Adrenal gland (tissue), 9 donors: ENCODE measurements at regions not wholly inside any gene's neighbourhood (a gene's known extent, or its start where the extent isn't known, plus 50 kb on each side); places are given as distances from the start of the nearest gene placed in this dataset.

Experiments
- DNase-seq, 7 donors: peaks; one replicate each; pipeline ENCODE4 v3.0.0-alpha.2; 2019 to 2020
- H3K27ac ChIP-seq, 5 donors: fragments of 200-600 bp; sonication (generic) in 4 of 5; 1 replicate in 3 of 5; 2 replicates in 2 of 5; pipeline versions ENCODE4 v1.5.1 to v1.8.0; 2016 to 2020; ENCODE audit warnings: mild to moderate bottlenecking in 1 of 5
- H3K27me3 ChIP-seq: fragments of 200-600 bp; 2 replicates; pipeline ENCODE4 v1.8.0; 2021
- H3K36me3 ChIP-seq, 2 donors: fragments of 200-600 bp; replicated peaks in 1 of 2; 1 replicate in 1 of 2; 2 replicates in 1 of 2; pipeline versions ENCODE4 v1.5.1 to v1.8.0; 2018 to 2022
- H3K4me1 ChIP-seq, 2 donors: fragments of 200-600 bp; replicated peaks in 1 of 2; 1 replicate in 1 of 2; 2 replicates in 1 of 2; pipeline versions ENCODE4 v1.5.1 to v1.8.0; 2018 to 2021
- H3K4me3 ChIP-seq, 4 donors: fragments of 200-600 bp; sonication (generic) in 3 of 4; one replicate each; pipeline ENCODE4 v1.5.1; 2016 to 2018
- H3K9me3 ChIP-seq, 3 donors: fragments of 200-600 bp; sonication (generic) in 1 of 3; replicated peaks in 1 of 3; 1 replicate in 2 of 3; 2 replicates in 1 of 3; pipeline versions ENCODE4 v1.5.1 to v1.8.0; 2016 to 2021
- CTCF ChIP-seq, 6 experiments: fragments of 450-650 bp in 4 of 6; fragments of 200-600 bp in 2 of 6; sonication (generic) in 1 of 6; IDR thresholded peaks; 1 replicate in 5 of 6; 2 replicates in 1 of 6; pipeline versions ENCODE4 v1.5.1 to v1.8.0; 2016 to 2021; ENCODE audit warnings: antibody characterized with exemption in 6 of 6, mild to moderate bottlenecking in 2 of 6, moderate library complexity in 1 of 6
- POLR2A ChIP-seq, 2 donors: fragments of 450-650 bp; IDR thresholded peaks; one replicate each; pipeline ENCODE4 v1.6.1; 2017; ENCODE audit warnings: antibody characterized with exemption in 2 of 2, mild to moderate bottlenecking in 2 of 2, moderate library complexity in 1 of 2
- WGBS, 4 donors: extraction: QIAGEN DNeasy Blood & Tissue Kit in 2 of 4; methylation state at CpG; one replicate each; pipeline versions ENCODE4 v1.1.5 to v1.1.7; 2013 to 2017; 5-methylcytosine and 5-hydroxymethylcytosine counted together
- intact Hi-C, 2 donors: fragments of 100-400 bp; cut with DNase I; formaldehyde crosslinking; loops; one replicate each; pipeline versions ENCODE4 v1.14.1 to v1.15.0; 2022 to 2023
- donor health status: healthy with polysubstance abuse.
- donor health status: Bipolar disorder and iron deficiency.
- donor health status: DM: yes; HTN: yes; CAD: no.
- donor health status: DM: no; HTN: no; CAD: no.
- donor health status: DM: no; HTN: no; CAD: no.

- no peak overlapping the region for H3K27ac ChIP-seq
- no peak for DNase-seq
- 29 to 54% (median 40%) methylated on average over 2 of the region's 2 CpGs for WGBS, 4 donors
- H3K4me1 ChIP-seq, result no peaks in the 10 kb centered on the region
- H3K4me3 ChIP-seq, result no peak overlapping the region
- H3K9me3 ChIP-seq, result no peaks in the 10 kb centered on the region
- H3K27me3 ChIP-seq, result no peaks in the 10 kb centered on the region
- intact Hi-C loops, result no loop called here
- TF ChIP-seq POLR2A (IDR thresholded peaks at IDR 0.05) (no peak), CTCF (IDR thresholded peaks at IDR 0.05) (no peak)
- H3K36me3 ChIP-seq, result no peaks in the 10 kb centered on the region
Observed at GRCh38 chr13:91086936-91087716, 260.4 kb upstream of the MIR17HG start.

- Histone ChIP-seq H3K4me1 (no peaks in the 10 kb centered on the region), H3K4me3 (no peak overlapping the region), H3K36me3 (no peaks in the 10 kb centered on the region), H3K27me3 (no peaks in the 10 kb centered on the region), H3K9me3 (no peaks in the 10 kb centered on the region), H3K27ac (no peak overlapping the region)
- TF ChIP-seq POLR2A (IDR thresholded peaks at IDR 0.05), result no peak
- TF ChIP-seq CTCF (IDR thresholded peaks at IDR 0.05), result no peak
- intact Hi-C loops, result no loop called here
- no peak for DNase-seq
- 72 to 84% (median 78%) methylated on average over 5 of the region's 5 CpGs for WGBS, 4 donors
Observed at GRCh38 chr13:91097269-91097668, 250.2 kb upstream of the MIR17HG start.

- H3K27ac ChIP-seq, result no peak overlapping the region
- H3K36me3 ChIP-seq, result no peaks in the 10 kb centered on the region
- DNase-seq, result no peak
- H3K9me3 ChIP-seq, result no peaks in the 10 kb centered on the region
- WGBS, 4 donors, result 61 to 89% (median 84%) methylated on average over 1 of the region's 1 CpG
- no peaks in the 10 kb centered on the region for H3K4me1 ChIP-seq
- intact Hi-C loops, result no loop called here
- no peak overlapping the region for H3K4me3 ChIP-seq
- TF ChIP-seq POLR2A (IDR thresholded peaks at IDR 0.05), result no peak
- TF ChIP-seq CTCF (IDR thresholded peaks at IDR 0.05), result no peak
- H3K27me3 ChIP-seq, result no peaks in the 10 kb centered on the region
Observed at GRCh38 chr13:91099877-91100276, 247.6 kb upstream of the MIR17HG start.

GRCh38 chr13:91100944-91101343, 246.5 kb upstream of the MIR17HG start:
- no peaks in the 10 kb centered on the region for H3K27me3 ChIP-seq
- TF ChIP-seq CTCF (IDR thresholded peaks at IDR 0.05), result no peak
- no peak for TF ChIP-seq POLR2A (IDR thresholded peaks at IDR 0.05)
- no peaks in the 10 kb centered on the region for H3K9me3 ChIP-seq
- intact Hi-C loops, result no loop called here
- no peaks in the 10 kb centered on the region for H3K36me3 ChIP-seq
- no peak overlapping the region for H3K27ac ChIP-seq
- no peak for DNase-seq
- H3K4me1 ChIP-seq, result no peaks in the 10 kb centered on the region
- H3K4me3 ChIP-seq, result no peak overlapping the region
